ENCODE measurements at regions not wholly inside any gene's neighbourhood (a gene's known extent, or its start where the extent isn't known, plus 50 kb on each side); places are given as distances from the start of the nearest gene placed in this dataset.
"Not testable (repeated sequence)": the region's sequence is repeated elsewhere in the genome, so short reads cannot be mapped to it uniquely, and the experiment has no call there.

DNA sequence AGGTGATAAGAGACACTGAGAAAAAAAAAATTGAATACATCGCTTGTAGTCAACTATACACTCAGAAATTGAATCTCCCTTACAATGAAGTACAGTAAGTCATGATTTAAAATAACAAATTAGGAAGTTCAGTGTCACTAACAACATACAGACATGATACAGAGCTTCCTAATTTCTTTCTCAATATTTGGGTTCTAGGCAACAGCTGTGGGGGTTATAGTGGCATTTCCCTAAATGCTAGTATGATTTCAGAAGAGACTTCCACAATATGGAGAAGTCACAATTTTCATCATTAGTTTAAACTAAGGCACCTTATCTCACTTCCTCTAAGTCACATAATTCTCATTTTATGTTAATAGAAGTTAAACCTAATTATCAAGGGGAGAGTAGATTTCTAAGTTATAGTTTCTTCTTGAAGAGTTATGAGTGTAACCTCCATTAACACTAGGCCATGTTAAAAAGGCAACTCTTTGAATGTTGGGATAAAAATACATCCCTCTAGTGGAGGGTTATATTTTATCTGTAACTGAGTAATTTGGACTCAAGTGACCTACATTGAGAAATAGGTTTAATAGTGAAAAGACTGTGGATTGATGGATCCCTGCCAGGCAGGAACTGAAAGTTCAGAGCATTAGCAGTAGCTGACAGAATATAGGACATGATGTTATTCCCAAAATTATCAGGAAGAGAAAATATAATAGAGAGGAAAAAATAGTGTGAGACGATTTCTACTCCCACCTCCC lies 286.0 kb upstream of the SUCLG2 start:
- no peak for DNase-seq

DNA sequence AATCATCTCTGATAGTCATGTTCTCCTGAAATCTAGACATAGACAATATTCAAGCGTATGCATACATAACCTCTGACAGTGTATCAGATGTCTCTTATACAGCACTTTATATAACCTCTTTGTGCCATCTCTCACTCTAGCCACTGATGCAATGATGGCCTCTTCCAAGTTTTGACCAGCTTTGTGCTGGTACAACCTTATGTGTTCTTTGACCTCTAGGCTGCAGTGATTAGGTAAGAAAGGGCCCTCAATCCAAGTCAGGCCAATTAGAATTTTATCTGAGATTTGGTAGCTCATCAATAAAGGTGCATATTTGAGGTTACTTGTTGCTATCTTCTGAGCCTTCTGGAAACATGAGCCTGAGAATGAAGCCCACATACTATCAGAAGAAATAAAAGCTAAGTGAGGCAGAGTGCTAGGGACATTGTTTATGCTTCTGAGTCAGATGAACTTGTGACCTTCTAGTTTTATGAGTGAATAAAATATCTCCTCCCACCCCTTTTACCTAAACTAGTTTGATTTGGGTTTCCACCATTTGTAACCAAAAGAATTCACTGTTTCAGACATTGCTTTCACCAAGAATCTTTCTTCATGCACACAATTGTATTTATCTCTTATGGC lies 283.2 kb upstream of the SUCLG2 start:
- DNase-seq, result no peak

DNA sequence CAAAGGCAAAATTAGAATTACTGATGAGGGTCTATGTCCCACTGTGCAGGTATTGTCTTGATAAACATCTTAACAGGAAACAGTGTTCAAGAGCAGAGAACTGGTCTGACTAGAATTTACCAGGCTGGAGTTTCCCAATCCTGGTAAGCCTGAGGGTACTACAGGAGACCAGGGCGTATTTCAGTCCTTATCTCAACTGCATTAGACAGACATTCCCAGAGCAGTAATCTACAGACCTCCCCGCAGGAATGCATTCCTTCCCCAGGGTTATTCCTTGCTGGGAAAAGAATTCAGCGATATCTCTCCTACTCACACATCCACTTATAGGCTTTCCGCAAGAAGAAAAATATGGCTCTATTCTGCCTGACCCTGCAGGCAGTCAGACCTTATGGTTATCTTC lies 276.0 kb upstream of the SUCLG2 start:
- not testable (repeated sequence) for DNase-seq

DNA sequence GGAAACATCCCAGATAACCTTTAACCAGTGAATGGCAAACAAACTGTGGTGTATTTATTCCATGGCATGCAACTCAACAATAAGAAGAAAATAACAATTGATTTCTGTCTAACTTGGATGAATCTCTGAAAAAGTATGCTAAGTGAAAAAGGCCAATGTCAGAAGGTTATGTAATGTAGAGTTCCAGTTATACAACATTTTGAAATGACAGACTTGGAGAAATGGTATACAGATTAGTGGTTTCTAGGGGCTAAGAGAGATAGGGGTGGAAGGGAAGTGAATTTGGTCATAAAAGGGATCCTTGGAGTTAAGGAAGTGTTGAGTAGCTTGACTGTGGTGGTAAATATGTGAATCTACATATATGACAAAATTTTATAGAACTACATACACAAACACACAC lies 269.4 kb upstream of the SUCLG2 start:
- DNase-seq, result no peak

DNA sequence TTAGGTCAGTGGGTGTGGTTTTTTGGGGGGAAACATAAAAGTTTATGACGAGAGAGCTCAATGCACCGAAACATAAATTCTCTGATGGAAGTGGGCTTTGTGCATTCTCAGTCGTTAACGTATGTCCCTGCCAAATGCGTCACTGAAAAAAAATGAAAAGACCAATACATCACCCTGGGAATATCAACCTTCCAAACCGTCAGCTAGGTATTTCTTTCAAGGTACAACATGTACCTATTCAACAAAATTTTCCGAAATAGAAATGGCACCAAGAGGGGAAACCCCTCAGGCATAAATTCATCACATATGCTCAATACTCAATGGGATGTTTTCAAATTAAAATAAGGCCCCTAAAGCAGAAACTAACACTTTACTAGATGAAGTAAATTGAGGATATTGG lies 266.6 kb upstream of the SUCLG2 start:
- no peak for DNase-seq

DNA sequence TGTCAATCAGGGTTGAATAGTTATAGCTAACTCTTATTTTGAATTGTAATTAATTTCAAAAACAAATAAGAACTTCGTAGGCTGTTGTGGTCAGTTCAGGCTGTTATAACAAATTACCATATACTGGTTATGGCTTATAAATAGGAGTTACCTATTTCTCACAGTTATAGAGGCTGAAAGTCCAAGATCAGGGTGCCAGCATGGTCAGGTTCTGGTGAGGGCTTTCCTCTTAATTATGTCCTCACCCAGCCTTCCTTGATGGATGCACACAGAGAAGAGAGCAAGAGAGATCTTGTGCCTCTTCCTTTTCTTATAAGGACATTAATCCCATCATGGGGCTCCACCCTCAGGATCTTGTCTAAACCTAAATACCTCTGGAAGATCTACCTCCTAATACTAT lies 265.9 kb upstream of the SUCLG2 start:
- no peak for DNase-seq

DNA sequence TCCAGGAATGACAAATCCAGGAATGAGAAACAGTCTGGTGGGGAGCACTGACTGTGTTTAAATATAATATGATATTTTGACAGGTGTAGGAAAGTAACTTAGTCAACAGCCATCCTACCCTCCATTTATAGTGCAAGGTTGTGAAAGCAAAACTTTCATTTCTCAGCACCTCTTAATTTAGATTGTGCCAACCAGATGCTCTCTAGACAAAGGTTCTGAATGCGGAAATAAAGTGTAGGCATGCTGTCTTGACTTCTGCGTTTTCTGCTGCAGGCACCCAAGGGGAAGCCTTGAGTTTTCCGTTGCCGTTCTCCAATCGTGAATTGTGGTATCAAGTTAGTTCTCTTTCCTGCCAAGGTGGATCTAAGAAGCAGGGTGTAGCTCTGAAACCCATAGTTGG lies 261.9 kb upstream of the SUCLG2 start:
- no peak for DNase-seq

DNA sequence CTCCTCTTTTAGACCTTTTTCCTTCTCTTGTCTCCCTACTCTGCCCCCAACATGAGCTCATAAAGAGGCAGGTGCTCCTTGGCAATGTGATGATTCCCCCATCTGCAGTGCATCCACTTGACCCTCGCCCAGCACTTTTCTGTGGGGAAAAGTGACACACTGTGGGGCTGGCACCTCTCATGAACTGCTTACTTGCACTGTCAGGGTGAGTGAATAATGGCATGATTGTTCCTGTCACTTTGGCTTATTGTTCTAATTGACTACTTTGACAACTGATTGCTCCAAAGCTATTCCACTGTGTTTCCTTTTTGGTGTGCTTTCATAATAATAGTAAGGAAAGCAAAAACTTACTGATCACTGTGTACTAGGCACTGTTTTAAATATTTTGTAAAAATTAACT lies 253.3 kb upstream of the SUCLG2 start:
- no peak for DNase-seq

DNA sequence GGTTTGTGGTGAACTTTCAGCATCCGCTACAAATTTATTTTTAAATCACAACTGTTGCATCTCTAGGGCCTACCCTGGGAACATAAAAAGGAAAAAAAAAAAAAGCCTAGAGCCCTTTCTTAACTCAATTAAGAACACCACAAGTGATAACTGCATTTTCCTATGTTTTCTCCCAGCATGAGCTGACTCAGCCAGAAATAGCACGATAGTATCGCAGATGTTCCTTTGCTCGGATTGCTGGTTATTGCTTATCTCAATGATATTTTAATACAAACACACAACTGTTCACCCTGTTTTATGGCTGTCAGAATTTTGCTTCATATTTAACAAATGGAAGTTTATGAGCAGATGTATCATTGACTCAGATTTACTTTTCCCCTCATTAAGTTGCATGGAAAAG lies 251.8 kb upstream of the SUCLG2 start:
- no peak for DNase-seq

DNA sequence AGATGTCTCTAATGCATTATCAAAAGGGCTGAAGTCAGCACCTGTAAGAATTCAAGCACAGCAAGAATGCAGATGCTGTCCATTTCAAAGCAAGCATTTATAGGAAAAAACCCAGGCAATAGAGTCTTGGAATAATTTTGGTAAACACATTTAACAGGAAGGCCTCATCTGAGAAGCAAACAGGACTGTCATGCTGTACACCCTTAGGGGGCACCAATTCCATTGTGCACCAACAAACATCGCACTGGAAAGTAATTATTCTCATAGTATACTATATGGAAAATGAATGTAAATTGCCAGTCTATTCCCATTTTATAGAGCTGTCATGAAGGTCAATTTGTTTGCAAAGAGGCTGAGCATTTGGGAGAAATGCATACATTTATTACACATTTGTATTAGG lies 247.3 kb upstream of the SUCLG2 start:
- DNase-seq, result no peak

DNA sequence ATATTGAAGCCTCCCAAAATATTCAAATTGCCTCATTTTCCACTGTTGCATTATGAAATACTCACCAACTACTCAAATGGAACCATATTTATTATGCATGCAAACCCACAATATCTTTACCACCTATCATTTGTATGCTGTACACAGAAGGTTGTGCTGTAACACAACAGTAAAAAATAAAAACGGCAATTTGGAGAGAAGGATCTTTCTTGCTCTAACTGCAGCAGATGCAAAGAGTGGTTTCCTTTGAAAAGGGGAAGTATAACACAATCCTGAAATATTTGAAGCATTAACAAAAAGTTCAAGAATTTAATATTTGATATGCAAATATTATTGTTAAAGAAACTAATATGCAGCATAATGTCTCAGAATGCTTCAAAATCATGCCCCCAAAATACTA lies 244.5 kb upstream of the SUCLG2 start:
- DNase-seq, result no peak

DNA sequence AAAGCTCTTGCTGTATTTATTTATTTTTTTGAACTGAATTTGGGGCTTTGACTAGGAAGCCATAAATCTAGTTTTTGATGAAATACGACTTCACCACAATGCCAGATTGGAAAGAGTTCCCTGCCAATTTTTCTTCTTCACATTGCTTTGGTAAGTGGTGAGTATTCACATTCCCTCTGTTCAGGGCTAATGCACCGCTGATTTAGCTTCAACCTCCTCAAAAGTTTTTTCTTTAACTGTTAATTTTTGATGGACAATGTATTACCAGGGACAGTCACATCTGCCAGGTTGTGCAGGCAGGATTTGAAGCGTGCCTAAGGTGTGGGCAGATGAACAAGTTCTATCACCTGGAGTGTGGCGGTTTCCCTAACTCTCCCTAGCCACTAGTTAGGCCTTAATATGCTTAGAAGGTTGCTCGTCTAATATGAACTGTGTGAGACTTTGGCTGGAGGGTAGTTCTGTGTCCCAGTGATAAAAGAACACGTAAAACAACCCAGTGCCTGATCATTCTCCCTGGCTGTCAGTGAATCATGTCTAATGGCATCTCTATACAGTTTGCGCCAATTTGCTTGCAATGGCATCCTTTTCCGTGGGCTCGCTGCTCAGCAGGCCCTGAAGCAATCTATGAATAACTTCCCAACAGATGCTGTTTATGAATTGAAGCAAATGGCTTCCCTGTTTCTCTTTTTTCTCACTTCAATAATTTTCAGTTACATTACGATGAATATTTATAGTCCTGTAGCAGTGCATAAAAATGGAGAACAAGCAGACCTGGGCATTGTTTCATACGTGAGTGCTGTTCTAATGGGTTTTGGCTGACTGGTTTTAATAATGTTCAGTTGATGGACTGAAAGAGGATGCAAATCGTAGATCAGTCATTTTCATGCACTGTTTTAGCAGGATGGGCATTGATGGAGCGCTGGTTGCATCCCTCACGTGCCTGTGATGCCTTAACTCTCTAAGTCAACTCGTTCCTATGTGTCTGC lies 243.2 kb upstream of the SUCLG2 start:
- no peak for DNase-seq

DNA sequence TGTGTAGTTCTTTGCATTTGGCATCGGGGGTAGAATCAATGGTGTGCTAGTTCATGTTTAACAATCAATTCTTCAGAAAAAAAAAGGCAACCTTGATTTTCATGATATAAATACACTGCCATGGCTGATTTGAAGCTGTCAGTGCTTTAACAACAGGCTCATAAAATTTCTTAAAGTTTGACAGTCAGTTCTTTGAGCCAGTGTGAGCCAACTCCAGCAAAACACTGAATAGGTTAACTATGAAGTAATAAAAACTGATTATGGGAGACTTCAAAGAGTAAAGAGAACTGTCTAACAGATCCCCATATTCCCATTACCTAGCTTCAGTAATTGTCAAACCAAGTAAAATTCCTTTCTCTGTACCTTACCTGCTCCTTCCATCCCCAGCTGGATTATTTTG lies 241.7 kb upstream of the SUCLG2 start:
- no peak for DNase-seq

DNA sequence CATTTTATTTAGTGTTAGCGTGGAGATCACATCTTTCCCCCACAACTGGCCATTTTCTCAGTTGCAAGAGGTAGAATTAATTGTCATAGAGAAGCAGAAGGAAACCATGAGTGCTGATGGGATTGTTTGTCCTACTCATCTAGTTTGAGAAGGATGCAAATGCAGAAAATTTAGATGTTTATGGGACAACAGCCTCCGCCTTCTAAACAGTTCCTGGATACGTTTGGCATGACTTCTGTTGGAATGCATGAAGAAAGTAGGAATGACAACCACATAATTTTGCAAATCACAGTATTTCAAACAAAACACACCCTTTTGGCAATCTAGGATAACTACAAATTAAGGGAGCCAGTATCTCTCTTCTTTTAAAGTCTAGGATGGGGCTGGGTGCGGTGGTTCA lies 240.1 kb upstream of the SUCLG2 start:
- DNase-seq, result no peak

DNA sequence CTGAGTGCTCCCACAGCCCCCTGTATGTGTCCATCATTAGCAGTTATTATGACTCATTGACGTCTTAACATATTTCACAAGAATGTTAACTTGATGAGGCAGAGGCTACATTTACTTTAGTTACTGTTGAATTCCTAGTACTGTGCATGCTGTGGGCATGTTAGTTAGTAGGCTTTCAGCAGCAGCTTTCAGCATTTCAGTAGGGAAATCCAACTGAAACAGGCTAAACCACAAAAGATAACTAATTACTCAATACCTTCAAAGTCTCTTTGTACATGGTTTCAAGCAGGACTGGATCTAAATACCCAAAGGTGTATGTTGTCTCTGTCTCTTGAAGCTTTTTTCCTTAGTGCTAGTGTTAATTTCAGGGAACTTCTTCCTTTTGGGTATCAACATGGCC lies 229.9 kb upstream of the SUCLG2 start:
- DNase-seq, result no peak

DNA sequence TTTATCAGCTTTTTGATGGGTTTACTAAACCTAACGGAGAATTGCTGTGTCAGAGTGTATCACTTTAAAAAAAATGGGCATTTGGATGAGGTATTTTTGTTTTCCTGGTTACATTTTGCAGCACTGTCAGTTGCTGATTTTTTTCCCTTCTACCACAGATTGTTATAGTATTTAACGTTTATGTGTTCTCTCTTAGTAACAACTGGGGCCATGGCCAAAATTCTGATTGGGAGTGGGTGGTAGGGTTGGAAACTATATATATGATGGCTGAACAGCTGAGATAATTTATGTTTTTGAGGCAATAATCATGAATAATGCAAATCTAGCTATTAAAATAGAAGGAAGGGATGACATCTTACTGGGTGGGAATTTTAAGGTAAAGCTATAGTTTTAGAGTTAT lies 229.4 kb upstream of the SUCLG2 start:
- DNase-seq, result no peak

DNA sequence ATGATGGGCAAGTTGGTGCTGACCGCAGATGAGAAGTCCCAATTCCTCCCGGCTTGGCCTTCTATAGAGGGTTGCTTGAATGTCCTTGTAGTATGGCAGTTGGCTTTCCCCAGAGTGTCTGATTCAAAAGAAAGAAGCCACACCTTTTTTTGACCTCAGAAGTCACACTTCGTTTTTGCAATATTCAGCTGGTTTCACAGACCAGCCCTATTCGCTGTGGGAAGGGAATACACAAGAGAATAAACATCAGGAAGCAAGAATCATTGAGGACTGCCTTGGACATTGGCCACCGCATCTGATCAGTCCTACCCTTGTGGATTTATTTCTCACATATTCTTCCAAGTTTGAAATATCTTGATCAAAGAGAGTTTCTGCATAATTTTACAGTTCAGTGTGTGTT lies 228.6 kb upstream of the SUCLG2 start:
- DNase-seq, result no peak

DNA sequence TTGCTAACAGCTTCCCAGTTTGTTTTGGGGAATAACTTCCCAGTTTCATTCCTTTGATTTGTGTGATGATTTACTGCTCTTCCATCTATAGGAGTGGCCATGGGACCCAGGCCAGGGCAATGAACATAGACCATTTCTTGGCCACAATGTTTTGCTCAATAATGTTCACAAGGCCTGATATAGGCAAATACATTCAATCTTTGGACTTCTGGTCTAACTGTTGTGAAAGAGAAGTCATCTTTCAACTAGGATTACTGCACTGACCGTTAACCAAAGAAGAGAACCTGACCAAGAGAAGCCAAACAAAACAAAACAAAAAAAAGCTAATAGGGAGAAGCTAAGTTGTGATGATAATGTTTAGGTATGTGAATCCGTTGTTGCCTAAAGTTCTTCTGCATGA lies 221.8 kb upstream of the SUCLG2 start:
- DNase-seq, result no peak

DNA sequence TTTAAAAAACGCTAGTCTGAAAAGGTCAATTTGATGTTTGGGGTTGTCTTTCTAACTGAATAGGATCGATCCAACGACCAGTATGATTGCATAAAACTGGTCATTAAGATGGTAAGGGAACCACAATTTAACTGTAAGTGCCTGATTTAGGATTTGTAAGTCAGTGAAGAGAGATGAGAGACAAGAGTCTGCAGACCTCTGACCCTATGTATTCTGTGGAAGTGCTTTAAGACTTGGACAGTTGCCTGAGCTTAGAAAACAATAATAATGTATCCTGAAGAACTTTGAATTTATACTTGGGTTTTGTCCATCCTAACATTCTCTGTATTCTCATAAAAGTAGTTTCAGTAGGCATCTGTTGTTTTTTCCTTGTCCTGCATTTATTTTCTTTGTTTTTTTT lies 221.4 kb upstream of the SUCLG2 start:
- DNase-seq, result no peak

DNA sequence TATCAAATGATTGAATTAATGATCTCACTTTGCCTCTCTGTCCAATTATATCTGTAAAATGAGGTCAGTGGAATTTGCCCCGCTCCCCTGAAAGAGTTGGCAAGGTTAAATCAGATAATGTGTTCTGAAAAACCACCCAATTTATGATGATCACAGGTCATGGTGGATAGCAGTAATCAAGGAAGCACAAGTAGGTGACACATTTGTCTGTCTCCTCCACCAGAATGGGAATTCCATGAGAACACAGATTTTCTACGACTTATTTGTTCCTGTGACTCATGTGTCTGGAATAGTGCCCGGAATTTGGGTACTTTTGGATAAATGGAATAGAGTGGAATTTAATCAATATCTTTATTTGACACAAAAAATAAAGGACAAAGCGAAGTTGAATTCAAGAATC lies 220.9 kb upstream of the SUCLG2 start:
- no peak for DNase-seq

DNA sequence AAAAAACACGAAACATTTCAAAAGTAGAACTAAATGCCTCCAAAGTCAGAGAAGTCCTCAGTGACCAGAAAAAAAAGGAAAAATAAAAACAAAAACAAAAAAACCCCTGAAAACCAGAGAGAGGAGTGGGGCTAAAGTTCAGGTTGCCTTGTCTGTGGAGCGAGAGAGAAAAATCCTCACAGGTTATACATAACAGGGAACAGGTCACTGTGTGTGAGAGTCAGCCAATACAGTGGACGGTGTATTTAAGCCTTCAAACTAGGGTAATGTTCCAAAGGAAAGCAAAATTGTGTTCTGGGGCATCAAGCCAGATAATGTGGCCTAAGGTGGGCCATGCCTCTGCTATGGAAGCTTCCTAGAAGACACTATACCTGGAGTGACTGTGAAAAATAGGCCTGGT lies 216.1 kb upstream of the SUCLG2 start:
- DNase-seq, result no peak

DNA sequence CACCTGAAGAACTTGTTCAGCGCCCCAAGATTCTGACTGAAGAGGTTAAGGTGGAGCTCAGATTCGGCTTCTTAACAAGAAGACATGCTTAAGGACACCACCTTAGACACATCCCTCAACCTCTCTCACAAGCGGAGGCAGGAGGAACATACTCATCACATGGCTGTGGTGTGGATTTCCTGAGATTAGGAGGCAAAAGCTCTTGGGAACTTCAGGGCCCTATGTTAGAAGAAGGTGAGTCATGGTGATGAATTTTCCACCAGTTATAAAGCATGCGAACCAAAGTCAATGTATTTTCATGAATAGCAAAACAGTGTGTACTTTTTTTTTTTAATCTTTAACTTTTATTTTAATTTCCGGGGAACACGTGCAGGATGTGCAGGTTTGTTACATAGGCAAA lies 212.2 kb upstream of the SUCLG2 start:
- no peak for DNase-seq

DNA sequence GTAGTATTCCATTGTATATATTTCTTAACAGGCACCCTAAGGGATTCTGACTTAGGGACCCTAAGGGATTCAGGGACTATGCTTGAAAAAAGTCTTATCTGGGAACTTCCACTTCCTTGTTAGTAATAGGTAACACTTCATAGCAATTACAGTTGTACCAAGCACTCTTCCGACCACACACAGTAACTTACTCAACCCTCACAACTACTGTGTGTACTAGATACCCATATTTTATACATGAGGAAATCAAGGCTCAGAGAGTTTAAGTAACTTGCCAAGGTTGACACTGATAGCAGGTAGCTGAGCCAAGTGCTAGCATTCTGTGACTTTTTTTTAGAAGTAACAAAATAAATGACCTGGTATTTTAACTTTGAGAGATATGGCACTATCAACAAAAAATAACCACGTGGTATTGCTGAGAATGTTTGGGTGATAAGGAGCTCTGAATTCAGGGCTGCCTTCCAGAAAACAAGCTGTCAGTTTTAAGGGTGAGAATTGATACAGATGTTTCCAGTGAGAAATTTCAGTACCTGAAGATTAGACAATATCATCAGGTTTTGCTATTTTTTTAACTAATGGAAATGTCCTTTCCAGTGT lies 210.3 kb upstream of the SUCLG2 start:
- no peak for DNase-seq

DNA sequence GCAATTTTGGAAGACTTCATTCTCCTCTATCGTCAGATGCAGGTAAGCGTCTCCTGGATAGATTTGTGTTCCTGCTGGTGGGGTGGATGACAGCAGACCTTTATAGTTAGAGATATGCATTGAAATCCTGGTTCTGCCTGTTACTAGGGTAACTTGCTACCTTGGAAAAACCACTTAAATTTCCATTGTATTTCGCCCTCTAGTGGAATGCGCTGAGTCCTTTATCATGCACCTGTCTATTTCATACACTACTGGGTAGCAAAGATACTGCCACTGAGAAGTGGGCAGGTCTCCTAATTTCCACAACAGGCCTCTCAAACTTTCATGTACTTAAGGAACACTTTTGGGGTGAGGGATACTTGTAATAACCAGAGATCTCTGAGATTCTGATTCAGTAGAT lies 209.5 kb upstream of the SUCLG2 start:
- DNase-seq, result no peak

Measured in NCI-H510A (cell line).